Ovary (tissue), 7 donors: ENCODE measurements at regions not wholly inside any gene's neighbourhood (a gene's known extent, or its start where the extent isn't known, plus 50 kb on each side); places are given as distances from the start of the nearest gene placed in this dataset.

Source experiments
- DNase-seq, 5 donors: peaks; one replicate each; pipeline ENCODE4 v3.0.0-alpha.2; 2019 to 2020
- H3K27ac ChIP-seq, 2 donors: fragments of 200-600 bp; one replicate each; pipeline versions ENCODE4 v1.5.1 to v1.8.0; 2019 to 2022
- H3K27me3 ChIP-seq: fragments of 200-600 bp; one replicate; pipeline ENCODE4 v1.8.0; 2022
- H3K36me3 ChIP-seq: fragments of 200-600 bp; sonication (generic); one replicate; pipeline ENCODE4 v1.5.1; 2019
- H3K4me1 ChIP-seq: one replicate; pipeline ENCODE4 v1.8.1; 2013; ENCODE audit warnings: mild to moderate bottlenecking, moderate library complexity; ENCODE audit not compliant: insufficient read depth
- H3K4me3 ChIP-seq: fragments of 200-600 bp; sonication (generic); one replicate; pipeline ENCODE4 v1.5.1; 2017
- H3K9me3 ChIP-seq, 2 donors: fragments of 200-600 bp in 1 of 2; sonication (generic) in 1 of 2; one replicate each; pipeline versions ENCODE4 v1.5.1 to v1.8.1; 2013 to 2019; ENCODE audit warnings: mild to moderate bottlenecking in 1 of 2, moderate library complexity in 1 of 2
- CTCF ChIP-seq, 3 donors: fragments of 450-650 bp in 2 of 3; fragments of 200-600 bp in 1 of 3; IDR thresholded peaks; one replicate each; pipeline versions ENCODE4 v1.5.1 to v1.8.0; 2016 to 2022; ENCODE audit warnings: antibody characterized with exemption in 3 of 3, mild to moderate bottlenecking in 1 of 3
- EP300 ChIP-seq: sonication (generic); formaldehyde crosslinking; IDR thresholded peaks from one replicate; pipeline ENCODE4 v1.6.1; 2017; ENCODE audit warnings: antibody characterized with exemption
- POLR2A ChIP-seq: fragments of 450-650 bp; IDR thresholded peaks from one replicate; pipeline ENCODE4 v1.6.1; 2017; ENCODE audit warnings: antibody characterized with exemption, mild to moderate bottlenecking, moderate library complexity
- WGBS, 3 donors: extraction: QIAGEN DNeasy Blood & Tissue Kit in 1 of 3; methylation state at CpG; one replicate each; pipeline versions ENCODE4 v1.1.5 to v1.1.7; 2013 to 2017; 5-methylcytosine and 5-hydroxymethylcytosine counted together
- intact Hi-C, 4 donors: fragments of 100-400 bp; cut with DNase I; formaldehyde crosslinking; loops; one replicate each; pipeline versions ENCODE4 v1.11.0 to v1.15.1; 2022 to 2023
- donor health status: DM: no; HTN: no; CAD: no; lungs with moderate emphysema.
- donor health status: DM: no; HTN: no; CAD: no.
- donor health status: Bipolar disorder and iron deficiency.
- donor health status: DM: no; HTN: no; CAD: no.
- donor health status: DM: yes; HTN: yes; CAD: no.

- DNase-seq: no peak
- 82 to 83% (median 82%) methylated on average over 14 of the region's 14 CpGs for WGBS, 3 donors
- H3K9me3 ChIP-seq: no peaks in the 10 kb centered on the region
- H3K27ac ChIP-seq: no peak overlapping the region
- H3K27me3 ChIP-seq: no peaks in the 10 kb centered on the region
- intact Hi-C loops: no loop called here
- TF ChIP-seq EP300 (no peak), POLR2A (no peak)
- no peak overlapping the region for H3K4me3 ChIP-seq
- no peaks in the 10 kb centered on the region for H3K36me3 ChIP-seq
- H3K4me1 ChIP-seq: no peaks in the 10 kb centered on the region
These were observed 197.7 kb upstream of the POU3F1 start for GRCh38 chr1:38244218-38244845.

- Histone ChIP-seq H3K36me3 (no peaks in the 10 kb centered on the region), H3K27ac (no peak overlapping the region), H3K4me1 (no peaks in the 10 kb centered on the region), H3K27me3 (no peaks in the 10 kb centered on the region), H3K9me3 (no peaks in the 10 kb centered on the region), H3K4me3 (no peak overlapping the region)
- WGBS, 3 donors: 81 to 82% (median 82%) methylated on average over 6 of the region's 6 CpGs
- no peak for DNase-seq
- no peak for TF ChIP-seq CTCF (IDR thresholded peaks at IDR 0.05)
- TF ChIP-seq POLR2A: no peak
- TF ChIP-seq EP300: no peak
- intact Hi-C loops: no loop called here
These were observed 196.5 kb upstream of the POU3F1 start for GRCh38 chr1:38243106-38243505.

GRCh38 chr1:38242506-38242905 is 195.9 kb upstream of the POU3F1 start:
- WGBS, 3 donors: 88 to 90% (median 90%) methylated on average over 5 of the region's 5 CpGs
- intact Hi-C loops: no loop called here

GRCh38 chr1:38241594-38242334 is 195.2 kb upstream of the POU3F1 start:
- no peak overlapping the region for H3K27ac ChIP-seq
- no peaks in the 10 kb centered on the region for H3K4me1 ChIP-seq
- no peaks in the 10 kb centered on the region for H3K36me3 ChIP-seq
- intact Hi-C loops: no loop called here
- TF ChIP-seq CTCF (IDR thresholded peaks at IDR 0.05): no peak
- no peak for DNase-seq
- H3K4me3 ChIP-seq: no peak overlapping the region
- H3K27me3 ChIP-seq: no peaks in the 10 kb centered on the region
- H3K9me3 ChIP-seq: no peaks in the 10 kb centered on the region
- 84 to 86% (median 85%) methylated on average over 6 of the region's 6 CpGs for WGBS, 3 donors

More at GRCh38 chr1:38242506-38242905, 195.9 kb upstream of the POU3F1 start:
- no peak overlapping the region for H3K4me3 ChIP-seq
- H3K27ac ChIP-seq: no peak overlapping the region
- no peak for DNase-seq
- TF ChIP-seq POLR2A (no peak), EP300 (no peak), CTCF (IDR thresholded peaks at IDR 0.05) (no peak)
- no peaks in the 10 kb centered on the region for H3K27me3 ChIP-seq
- H3K36me3 ChIP-seq: no peaks in the 10 kb centered on the region
- H3K9me3 ChIP-seq: no peaks in the 10 kb centered on the region
- no peaks in the 10 kb centered on the region for H3K4me1 ChIP-seq

GRCh38 chr1:38240618-38241017 is 194.0 kb upstream of the POU3F1 start:
- no peak overlapping the region for H3K27ac ChIP-seq
- TF ChIP-seq CTCF (IDR thresholded peaks at IDR 0.05) (no peak), EP300 (no peak), POLR2A (no peak)
- no peaks in the 10 kb centered on the region for H3K9me3 ChIP-seq
- 87 to 96% (median 90%) methylated on average over 2 of the region's 2 CpGs for WGBS, 3 donors
- intact Hi-C loops: no loop called here
- H3K27me3 ChIP-seq: no peaks in the 10 kb centered on the region
- no peak for DNase-seq
- no peaks in the 10 kb centered on the region for H3K4me1 ChIP-seq
- H3K36me3 ChIP-seq: no peaks in the 10 kb centered on the region
- H3K4me3 ChIP-seq: no peak overlapping the region
